ENCODE measurements at regions not wholly inside any gene's neighbourhood (a gene's known extent, or its start where the extent isn't known, plus 50 kb on each side); places are given as distances from the start of the nearest gene placed in this dataset.

GRCh38 chrX:9164533-9165426 is 130.9 kb upstream of the FAM9B start:
- no peak for TF ChIP-seq CTCF (IDR thresholded peaks at IDR 0.05)
- TF ChIP-seq POLR2A (IDR thresholded peaks at IDR 0.05), result no peak

Data from right lobe of liver (tissue), 4 donors.